ENCODE measurements at regions not wholly inside any gene's neighbourhood (a gene's known extent, or its start where the extent isn't known, plus 50 kb on each side); places are given as distances from the start of the nearest gene placed in this dataset.
"Not testable (repeated sequence)": the region's sequence is repeated elsewhere in the genome, so short reads cannot be mapped to it uniquely, and the experiment has no call there.

DNA sequence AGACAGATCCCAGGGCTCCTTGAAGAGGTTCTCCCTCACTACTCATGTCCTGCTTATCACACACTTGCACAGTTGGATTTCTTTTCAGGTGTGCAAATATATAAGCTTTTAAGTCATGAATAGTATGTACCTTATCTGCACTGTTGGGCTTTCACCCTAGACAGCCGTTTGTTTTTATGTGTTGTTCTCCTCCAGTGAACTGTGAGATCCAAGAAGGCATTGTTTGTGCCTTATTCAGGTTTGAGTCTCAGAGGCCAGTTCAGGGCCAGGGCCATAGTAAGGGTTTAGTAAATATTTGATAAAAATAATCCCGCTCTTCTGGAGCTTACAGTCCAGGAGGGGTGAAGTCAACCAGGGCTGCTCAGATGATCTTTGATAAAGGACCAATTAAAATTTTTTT, 480.0 kb downstream of the TMEM38B start:
- WGBS, 2 donors (ENCODE audit: low coverage in 1 of 2) = 33 to 75% methylated on average over 2 of the region's 2 CpGs

GRCh38 chr9:106177216-106177615, 482.9 kb downstream of the TMEM38B start:
- no peak for ATAC-seq
- Histone ChIP-seq H3K27me3 (no peaks in the 10 kb centered on the region), H3K4me1 (no peaks in the 10 kb centered on the region), H3K4me3 (no peak overlapping the region), H3K36me3 (no peaks in the 10 kb centered on the region), H3K9me3 (no peaks in the 10 kb centered on the region), H3K27ac (no peak overlapping the region)
- WGBS, 2 donors (ENCODE audit: low coverage in 1 of 2) = 63% methylated on average over 1 of the region's 1 CpG; no CpG with 5 or more reads in 1 of the 2 donors
- no peak for TF ChIP-seq EP300 (IDR thresholded peaks at IDR 0.05)

More for the DNA sequence above, 480.0 kb downstream of the TMEM38B start:
- Histone ChIP-seq H3K9me3 (no peaks in the 10 kb centered on the region), H3K36me3 (no peaks in the 10 kb centered on the region), H3K4me1 (no peaks in the 10 kb centered on the region), H3K27ac (no peak overlapping the region), H3K4me3 (no peak overlapping the region), H3K27me3 (no peaks in the 10 kb centered on the region)
- TF ChIP-seq POLR2AphosphoS5 (IDR thresholded peaks at IDR 0.05) (no peak), EP300 (IDR thresholded peaks at IDR 0.05) (no peak), POLR2A (IDR thresholded peaks at IDR 0.05) (no peak)
- TF ChIP-seq, protein P1, sequence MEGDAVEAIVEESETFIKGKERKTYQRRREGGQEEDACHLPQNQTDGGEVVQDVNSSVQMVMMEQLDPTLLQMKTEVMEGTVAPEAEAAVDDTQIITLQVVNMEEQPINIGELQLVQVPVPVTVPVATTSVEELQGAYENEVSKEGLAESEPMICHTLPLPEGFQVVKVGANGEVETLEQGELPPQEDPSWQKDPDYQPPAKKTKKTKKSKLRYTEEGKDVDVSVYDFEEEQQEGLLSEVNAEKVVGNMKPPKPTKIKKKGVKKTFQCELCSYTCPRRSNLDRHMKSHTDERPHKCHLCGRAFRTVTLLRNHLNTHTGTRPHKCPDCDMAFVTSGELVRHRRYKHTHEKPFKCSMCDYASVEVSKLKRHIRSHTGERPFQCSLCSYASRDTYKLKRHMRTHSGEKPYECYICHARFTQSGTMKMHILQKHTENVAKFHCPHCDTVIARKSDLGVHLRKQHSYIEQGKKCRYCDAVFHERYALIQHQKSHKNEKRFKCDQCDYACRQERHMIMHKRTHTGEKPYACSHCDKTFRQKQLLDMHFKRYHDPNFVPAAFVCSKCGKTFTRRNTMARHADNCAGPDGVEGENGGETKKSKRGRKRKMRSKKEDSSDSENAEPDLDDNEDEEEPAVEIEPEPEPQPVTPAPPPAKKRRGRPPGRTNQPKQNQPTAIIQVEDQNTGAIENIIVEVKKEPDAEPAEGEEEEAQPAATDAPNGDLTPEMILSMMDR (IDR thresholded peaks at IDR 0.05) = no peak
- no peak for ATAC-seq

DNA sequence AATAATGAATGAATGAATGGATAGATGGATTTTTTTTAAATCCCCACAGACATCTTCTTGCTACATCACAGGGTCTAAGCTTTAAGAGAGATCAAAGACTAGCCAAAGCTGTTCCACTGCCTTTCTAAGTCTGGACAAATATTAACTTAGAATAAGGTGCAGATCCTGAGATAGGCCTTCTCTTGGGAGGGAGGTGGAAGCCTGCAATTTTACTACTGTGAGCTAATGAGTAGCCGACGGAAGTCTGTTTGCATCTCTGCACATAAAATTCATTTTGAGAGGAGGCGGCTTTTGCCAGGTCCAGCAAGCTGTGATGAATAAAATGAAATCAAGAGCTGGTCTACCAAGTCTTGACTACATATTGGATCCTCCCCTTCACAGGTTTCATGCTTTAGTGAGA, 484.9 kb downstream of the TMEM38B start:
- Histone ChIP-seq H3K27ac (no peak overlapping the region), H3K4me1 (no peaks in the 10 kb centered on the region), H3K27me3 (no peaks in the 10 kb centered on the region), H3K9me3 (no peaks in the 10 kb centered on the region), H3K36me3 (no peaks in the 10 kb centered on the region), H3K4me3 (no peak overlapping the region)
- TF ChIP-seq POLR2A (IDR thresholded peaks at IDR 0.05) (no peak), POLR2AphosphoS5 (IDR thresholded peaks at IDR 0.05) (no peak), EP300 (IDR thresholded peaks at IDR 0.05) (no peak)
- TF ChIP-seq, protein P1 (IDR thresholded peaks at IDR 0.05) = no peak
- WGBS, 2 donors (ENCODE audit: low coverage in 1 of 2) = 85% methylated on average over 3 of the region's 3 CpGs; no CpG with 5 or more reads in 1 of the 2 donors
- no peak for ATAC-seq

DNA sequence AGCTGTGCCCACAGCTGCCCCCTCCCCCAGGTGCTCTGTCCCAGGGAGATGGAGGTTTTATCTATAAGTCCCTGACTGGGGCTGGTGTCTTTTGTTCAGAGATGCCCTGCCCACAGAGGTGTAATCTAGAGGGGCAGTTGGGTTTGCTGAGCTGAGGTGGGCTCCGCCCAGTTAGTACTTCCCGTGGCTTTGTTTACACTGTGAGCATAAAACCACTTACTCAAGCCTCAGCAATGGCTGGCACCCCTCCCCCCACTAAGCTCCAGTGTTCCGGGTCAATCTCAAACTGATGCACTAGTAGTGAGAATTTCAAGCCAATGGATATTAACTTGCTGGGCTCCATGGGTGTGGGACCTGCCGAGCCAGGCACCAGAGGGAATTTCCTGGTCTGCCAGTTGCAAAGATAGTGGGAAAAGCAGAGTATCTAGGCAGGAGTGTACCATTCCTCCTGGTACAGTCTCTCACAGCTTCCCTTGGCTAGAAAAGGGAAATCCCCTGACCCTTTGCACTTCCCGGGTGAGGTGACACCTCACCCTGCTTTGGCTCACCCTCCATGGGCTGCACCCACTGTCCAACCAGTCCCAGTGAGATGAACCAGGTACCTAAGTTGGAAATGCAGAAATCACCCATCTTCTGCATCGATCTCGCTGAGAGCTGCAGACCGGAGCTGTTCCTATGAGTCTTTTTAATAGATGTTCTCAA, 509.6 kb downstream of the TMEM38B start:
- H3K27me3 ChIP-seq, ATAC-seq, H3K4me1 ChIP-seq, H3K36me3 ChIP-seq, H3K27ac ChIP-seq, H3K4me3 ChIP-seq: not testable (repeated sequence)
- H3K9me3 ChIP-seq = peaks cover 0 to 20% (median 0%) of the 10 kb centered on the region in 3 donors
- WGBS, 2 donors (ENCODE audit: low coverage in 1 of 2) = 82 to 100% methylated on average over 1 to 5 of the region's 8 CpGs

GRCh38 chr9:106207298-106207697, 513.0 kb downstream of the TMEM38B start:
- H3K4me3 ChIP-seq = no peak overlapping the region
- no peaks in the 10 kb centered on the region for H3K4me1 ChIP-seq
- H3K27me3 ChIP-seq = no peaks in the 10 kb centered on the region
- ATAC-seq = no peak
- H3K36me3 ChIP-seq = no peaks in the 10 kb centered on the region
- H3K27ac ChIP-seq = no peak overlapping the region
- TF ChIP-seq, protein P1 (IDR thresholded peaks at IDR 0.05) = no peak
- TF ChIP-seq POLR2AphosphoS5 (IDR thresholded peaks at IDR 0.05) (no peak), EP300 (IDR thresholded peaks at IDR 0.05) (no peak), POLR2A (IDR thresholded peaks at IDR 0.05) (no peak)
- WGBS, 2 donors (ENCODE audit: low coverage in 1 of 2) = 38 to 100% methylated on average over 1 of the region's 1 CpG
- peaks cover 0 to 17% (median 0%) of the 10 kb centered on the region in 3 donors for H3K9me3 ChIP-seq

GRCh38 chr9:106218427-106218826, 524.1 kb downstream of the TMEM38B start:
- H3K27ac ChIP-seq = no peak overlapping the region
- no peak overlapping the region for H3K4me3 ChIP-seq
- TF ChIP-seq POLR2A (IDR thresholded peaks at IDR 0.05) (no peak), POLR2AphosphoS5 (IDR thresholded peaks at IDR 0.05) (no peak), EP300 (IDR thresholded peaks at IDR 0.05) (no peak)
- TF ChIP-seq, protein P1 (IDR thresholded peaks at IDR 0.05) = no peak
- 95 to 96% methylated on average over 3 of the region's 3 CpGs for WGBS, 2 donors (ENCODE audit: low coverage in 1 of 2)
- H3K36me3 ChIP-seq = no peaks in the 10 kb centered on the region
- H3K27me3 ChIP-seq = no peaks in the 10 kb centered on the region
- no peak for ATAC-seq
- H3K4me1 ChIP-seq = no peaks in the 10 kb centered on the region
- H3K9me3 ChIP-seq = no peaks in the 10 kb centered on the region
